Glomerular visceral epithelial cell (primary cell): ENCODE measurements at regions not wholly inside any gene's neighbourhood (a gene's known extent, or its start where the extent isn't known, plus 50 kb on each side); places are given as distances from the start of the nearest gene placed in this dataset.
"Not testable (repeated sequence)": the region's sequence is repeated elsewhere in the genome, so short reads cannot be mapped to it uniquely, and the experiment has no call there.

Source experiments
- DNase-seq: peaks from one replicate; pipeline ENCODE4 v3.0.0-alpha.2; 2016; ENCODE audit errors: extremely low spot score

- no peak for DNase-seq
These were observed 92.7 kb downstream of the C12orf75 start for GRCh38 chr12:105423237-105423636.

GRCh38 chr12:105423921-105424320 is 93.4 kb downstream of the C12orf75 start:
- DNase-seq: no peak

- no peak for DNase-seq
These were observed 95.0 kb downstream of the C12orf75 start for GRCh38 chr12:105425254-105426174.

GRCh38 chr12:105426766-105427165 is 96.3 kb downstream of the C12orf75 start:
- no peak for DNase-seq

- DNase-seq: no peak
These were observed 97.4 kb downstream of the C12orf75 start for GRCh38 chr12:105427883-105428282.

- no peak for DNase-seq
These were observed 98.4 kb downstream of the C12orf75 start for GRCh38 chr12:105428793-105429395.

GRCh38 chr12:105429511-105429910 is 99.0 kb downstream of the C12orf75 start:
- DNase-seq: no peak

- no peak for DNase-seq
These were observed 101.1 kb downstream of the C12orf75 start for GRCh38 chr12:105431537-105432100.

GRCh38 chr12:105433804-105434203 is 103.3 kb downstream of the C12orf75 start:
- DNase-seq: no peak

GRCh38 chr12:105436636-105437035 is 106.1 kb downstream of the C12orf75 start:
- no peak for DNase-seq

- no peak for DNase-seq
These were observed 109.7 kb downstream of the C12orf75 start for GRCh38 chr12:105440037-105440664.

GRCh38 chr12:105443802-105444652 is 113.5 kb downstream of the C12orf75 start:
- DNase-seq: no peak

- DNase-seq: no peak
These were observed 114.2 kb downstream of the C12orf75 start for GRCh38 chr12:105444653-105445102.

- DNase-seq: no peak
These were observed 114.8 kb downstream of the C12orf75 start for GRCh38 chr12:105445249-105445648.

- DNase-seq: peak; percentile 39
These were observed 115.2 kb downstream of the C12orf75 start for GRCh38 chr12:105445649-105446048.

GRCh38 chr12:105446460-105446859 is 116.0 kb downstream of the C12orf75 start:
- not testable (repeated sequence) for DNase-seq

GRCh38 chr12:105449431-105449830 is 118.9 kb downstream of the C12orf75 start:
- no peak for DNase-seq

GRCh38 chr12:105451211-105451610 is 120.7 kb downstream of the C12orf75 start:
- peak; percentile 52 for DNase-seq

GRCh38 chr12:105451798-105452197 is 121.3 kb downstream of the C12orf75 start:
- no peak for DNase-seq

GRCh38 chr12:105453316-105453715 is 122.8 kb downstream of the C12orf75 start:
- no peak for DNase-seq

- no peak for DNase-seq
These were observed 124.2 kb downstream of the C12orf75 start for GRCh38 chr12:105454688-105455087.
